ENCODE measurements at regions not wholly inside any gene's neighbourhood (a gene's known extent, or its start where the extent isn't known, plus 50 kb on each side); places are given as distances from the start of the nearest gene placed in this dataset.

DNA sequence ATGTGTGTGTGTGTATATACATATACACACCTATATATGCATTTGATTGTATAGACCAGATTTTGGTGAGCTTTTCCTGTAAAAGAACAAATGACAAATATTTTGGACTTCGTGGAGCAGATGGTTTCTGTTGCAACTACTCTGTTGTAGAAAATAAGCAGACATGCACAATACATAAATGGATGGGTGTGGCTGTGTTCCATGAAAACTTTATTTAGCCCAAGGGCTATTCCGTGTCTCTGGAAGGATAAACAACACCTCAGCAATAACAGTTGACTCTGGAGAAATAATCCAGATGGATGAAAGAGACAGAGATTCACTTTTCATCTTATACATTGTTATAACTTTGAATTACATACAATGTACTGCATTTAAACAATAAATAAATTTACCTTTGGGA, 441.4 kb downstream of the CNTN3 start:
- H3K9me3 ChIP-seq, result no peaks in the 10 kb centered on the region
- Mint-ChIP-seq H3K27me3 (no peaks in the 10 kb centered on the region), H3K27ac (no peak overlapping the region), H3K4me3 (no peak overlapping the region), H3K4me1 (no peaks in the 10 kb centered on the region), H3K36me3 (no peaks in the 10 kb centered on the region), H3K9me3 (peaks cover 7 to 21% (median 20%) of the 10 kb centered on the region in 3 donors)
- H3K36me3 ChIP-seq (ENCODE audit: control insufficient read depth in 2 of 2, extremely low read depth in 1 of 2, insufficient read depth in 1 of 2, low read length in 1 of 2), result no peaks in the 10 kb centered on the region
- POLR2A ChIA-PET, result no interaction called here
- CTCF ChIA-PET, result no interaction called here
- H3K27me3 ChIP-seq (replicated peaks in 1 of 2; ENCODE audit: control insufficient read depth in 2 of 2, extremely low read depth in 1 of 2, insufficient read depth in 2 of 2, low read length in 1 of 2), result no peaks in the 10 kb centered on the region
- ATAC-seq (replicated peaks in 1 of 4) (no peak), DNase-seq (no peak)
- no peaks in the 10 kb centered on the region for H3K4me1 ChIP-seq (ENCODE audit: control insufficient read depth in 1 of 2, extremely low read depth in 1 of 2, insufficient read depth in 2 of 2, low read length in 2 of 2)
- no CpG with 5 or more reads among the region's 2 CpGs for WGBS (ENCODE audit: insufficient coverage)
- H3K27ac ChIP-seq (ENCODE audit: low read length), result no peak overlapping the region
- no peak overlapping the region for H3K4me3 ChIP-seq (ENCODE audit: control insufficient read depth in 1 of 2, extremely low read depth in 1 of 2, low read length in 1 of 2)

- CTCF ChIA-PET, result no interaction called here
- 71% methylated on average over 1 of the region's 1 CpG for WGBS (ENCODE audit: insufficient coverage)
- no peaks in the 10 kb centered on the region for H3K27me3 Mint-ChIP-seq
- POLR2A ChIA-PET, result no interaction called here
- Histone ChIP-seq H3K4me1 (ENCODE audit: control insufficient read depth in 1 of 2, extremely low read depth in 1 of 2, insufficient read depth in 2 of 2, low read length in 2 of 2) (no peaks in the 10 kb centered on the region), H3K27ac (ENCODE audit: low read length) (no peak overlapping the region), H3K9me3 (no peaks in the 10 kb centered on the region), H3K27me3 (replicated peaks in 1 of 2; ENCODE audit: control insufficient read depth in 2 of 2, extremely low read depth in 1 of 2, insufficient read depth in 2 of 2, low read length in 1 of 2) (no peaks in the 10 kb centered on the region), H3K36me3 (ENCODE audit: control insufficient read depth in 2 of 2, extremely low read depth in 1 of 2, insufficient read depth in 1 of 2, low read length in 1 of 2) (no peaks in the 10 kb centered on the region), H3K4me3 (ENCODE audit: control insufficient read depth in 1 of 2, extremely low read depth in 1 of 2, low read length in 1 of 2) (no peak overlapping the region)
- no peak overlapping the region for H3K4me3 Mint-ChIP-seq
- no peak overlapping the region for H3K27ac Mint-ChIP-seq
- no peaks in the 10 kb centered on the region for H3K4me1 Mint-ChIP-seq
- peaks cover 9 to 26% (median 14%) of the 10 kb centered on the region in 3 donors for H3K9me3 Mint-ChIP-seq
- no peak for ATAC-seq (replicated peaks in 1 of 4)
- DNase-seq, result no peak
- H3K36me3 Mint-ChIP-seq, result no peaks in the 10 kb centered on the region
These were observed 446.5 kb downstream of the CNTN3 start for GRCh38 chr3:74167926-74168325.

DNA sequence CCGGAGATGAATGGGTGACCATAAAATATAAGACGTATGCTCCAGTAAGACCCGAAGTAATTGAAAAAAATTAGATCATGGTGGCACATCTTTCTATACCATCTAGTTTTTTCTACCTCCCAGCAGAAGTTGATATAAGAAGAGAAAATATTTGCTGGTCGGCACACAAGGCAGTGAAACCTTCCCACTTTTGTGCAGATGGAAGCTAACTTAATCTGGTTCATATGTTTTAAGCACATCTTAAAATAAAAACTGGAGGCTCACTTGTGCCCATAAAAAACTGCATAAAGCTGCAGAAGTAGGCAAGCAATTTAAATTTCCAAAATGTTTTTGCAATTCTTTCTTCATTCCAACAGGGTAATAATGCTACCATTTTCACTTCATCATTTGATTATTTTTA, 449.2 kb downstream of the CNTN3 start:
- H3K27ac Mint-ChIP-seq, result no peak overlapping the region
- ChIA-PET POLR2A (no interaction called here), CTCF (no interaction called here)
- Histone ChIP-seq H3K4me1 (ENCODE audit: control insufficient read depth in 1 of 2, extremely low read depth in 1 of 2, insufficient read depth in 2 of 2, low read length in 2 of 2) (no peaks in the 10 kb centered on the region), H3K27me3 (replicated peaks in 1 of 2; ENCODE audit: control insufficient read depth in 2 of 2, extremely low read depth in 1 of 2, insufficient read depth in 2 of 2, low read length in 1 of 2) (no peaks in the 10 kb centered on the region), H3K9me3 (no peaks in the 10 kb centered on the region), H3K36me3 (ENCODE audit: control insufficient read depth in 2 of 2, extremely low read depth in 1 of 2, insufficient read depth in 1 of 2, low read length in 1 of 2) (no peaks in the 10 kb centered on the region), H3K27ac (ENCODE audit: low read length) (no peak overlapping the region), H3K4me3 (ENCODE audit: control insufficient read depth in 1 of 2, extremely low read depth in 1 of 2, low read length in 1 of 2) (no peak overlapping the region)
- no peaks in the 10 kb centered on the region for H3K27me3 Mint-ChIP-seq
- no peak overlapping the region for H3K4me3 Mint-ChIP-seq
- H3K9me3 Mint-ChIP-seq, result peaks cover 18 to 43% (median 20%) of the 10 kb centered on the region in 3 donors
- H3K36me3 Mint-ChIP-seq, result no peaks in the 10 kb centered on the region
- ATAC-seq (replicated peaks in 1 of 4) (no peak), DNase-seq (no peak)
- H3K4me1 Mint-ChIP-seq, result no peaks in the 10 kb centered on the region
- no CpG with 5 or more reads among the region's 4 CpGs for WGBS (ENCODE audit: insufficient coverage)

GRCh38 chr3:74149466-74149865, 465.0 kb downstream of the CNTN3 start:
- H3K36me3 ChIP-seq (ENCODE audit: control insufficient read depth in 2 of 2, extremely low read depth in 1 of 2, insufficient read depth in 1 of 2, low read length in 1 of 2), result no peaks in the 10 kb centered on the region
- no peaks in the 10 kb centered on the region for H3K27me3 ChIP-seq (replicated peaks in 1 of 2; ENCODE audit: control insufficient read depth in 2 of 2, extremely low read depth in 1 of 2, insufficient read depth in 2 of 2, low read length in 1 of 2)
- ATAC-seq (replicated peaks in 1 of 4), result no peak
- Mint-ChIP-seq H3K36me3 (no peaks in the 10 kb centered on the region), H3K9me3 (peaks cover 20 to 28% (median 21%) of the 10 kb centered on the region in 3 donors), H3K4me1 (no peaks in the 10 kb centered on the region), H3K4me3 (no peak overlapping the region), H3K27me3 (no peaks in the 10 kb centered on the region), H3K27ac (no peak overlapping the region)
- POLR2A ChIA-PET, result no interaction called here
- CTCF ChIA-PET, result no interaction called here
- H3K4me1 ChIP-seq (ENCODE audit: control insufficient read depth in 1 of 2, extremely low read depth in 1 of 2, insufficient read depth in 2 of 2, low read length in 2 of 2), result no peaks in the 10 kb centered on the region
- H3K9me3 ChIP-seq, result no peaks in the 10 kb centered on the region
- no peak overlapping the region for H3K4me3 ChIP-seq (ENCODE audit: control insufficient read depth in 1 of 2, extremely low read depth in 1 of 2, low read length in 1 of 2)
- DNase-seq, result no peak
- no peak overlapping the region for H3K27ac ChIP-seq (ENCODE audit: low read length)

DNA sequence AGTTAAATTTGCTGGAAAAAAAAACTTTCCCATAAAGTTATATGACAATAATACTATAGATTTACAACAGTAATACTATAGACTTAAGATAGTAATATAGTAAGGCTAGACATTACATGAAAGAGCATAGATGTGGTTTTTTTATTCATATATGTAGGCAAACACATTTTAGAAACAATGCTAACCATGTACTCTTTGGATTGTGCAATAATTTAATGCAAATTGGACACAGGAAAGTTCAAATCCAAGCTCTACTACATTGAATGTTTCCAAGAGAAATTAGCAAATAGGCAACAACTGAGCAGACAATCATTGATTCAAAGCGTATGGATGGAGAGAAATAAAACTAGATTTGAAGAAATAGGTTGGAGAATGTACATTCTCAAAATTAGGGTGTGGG, 469.2 kb downstream of the CNTN3 start:
- 40% methylated on average over 1 of the region's 1 CpG for WGBS (ENCODE audit: insufficient coverage)
- ChIA-PET POLR2A (no interaction called here), CTCF (no interaction called here)

GRCh38 chr3:74139648-74140047, 474.8 kb downstream of the CNTN3 start:
- no peak overlapping the region for H3K27ac ChIP-seq (ENCODE audit: low read length)
- ChIA-PET POLR2A (no interaction called here), CTCF (no interaction called here)
- no peak for ATAC-seq (replicated peaks in 1 of 4)
- no peaks in the 10 kb centered on the region for H3K36me3 ChIP-seq (ENCODE audit: control insufficient read depth in 2 of 2, extremely low read depth in 1 of 2, insufficient read depth in 1 of 2, low read length in 1 of 2)
- no peak for DNase-seq
- Mint-ChIP-seq H3K27me3 (no peaks in the 10 kb centered on the region), H3K4me3 (no peak overlapping the region), H3K27ac (no peak overlapping the region), H3K36me3 (no peaks in the 10 kb centered on the region), H3K9me3 (peaks cover 7 to 14% (median 7%) of the 10 kb centered on the region in 3 donors), H3K4me1 (no peaks in the 10 kb centered on the region)
- H3K4me1 ChIP-seq (ENCODE audit: control insufficient read depth in 1 of 2, extremely low read depth in 1 of 2, insufficient read depth in 2 of 2, low read length in 2 of 2), result no peaks in the 10 kb centered on the region
- H3K4me3 ChIP-seq (ENCODE audit: control insufficient read depth in 1 of 2, extremely low read depth in 1 of 2, low read length in 1 of 2), result no peak overlapping the region
- WGBS (ENCODE audit: insufficient coverage), result no CpG with 5 or more reads among the region's 3 CpGs
- H3K9me3 ChIP-seq, result no peaks in the 10 kb centered on the region
- H3K27me3 ChIP-seq (replicated peaks in 1 of 2; ENCODE audit: control insufficient read depth in 2 of 2, extremely low read depth in 1 of 2, insufficient read depth in 2 of 2, low read length in 1 of 2), result no peaks in the 10 kb centered on the region

More for the DNA sequence above, 469.2 kb downstream of the CNTN3 start:
- H3K4me1 ChIP-seq (ENCODE audit: control insufficient read depth in 1 of 2, extremely low read depth in 1 of 2, insufficient read depth in 2 of 2, low read length in 2 of 2), result no peaks in the 10 kb centered on the region
- DNase-seq (no peak), ATAC-seq (replicated peaks in 1 of 4) (no peak)
- Mint-ChIP-seq H3K27me3 (no peaks in the 10 kb centered on the region), H3K9me3 (peaks cover 6 to 16% (median 15%) of the 10 kb centered on the region in 3 donors), H3K4me3 (no peak overlapping the region), H3K27ac (no peak overlapping the region), H3K4me1 (no peaks in the 10 kb centered on the region), H3K36me3 (no peaks in the 10 kb centered on the region)
- H3K36me3 ChIP-seq (ENCODE audit: control insufficient read depth in 2 of 2, extremely low read depth in 1 of 2, insufficient read depth in 1 of 2, low read length in 1 of 2), result no peaks in the 10 kb centered on the region
- H3K4me3 ChIP-seq (ENCODE audit: control insufficient read depth in 1 of 2, extremely low read depth in 1 of 2, low read length in 1 of 2), result no peak overlapping the region
- no peaks in the 10 kb centered on the region for H3K27me3 ChIP-seq (replicated peaks in 1 of 2; ENCODE audit: control insufficient read depth in 2 of 2, extremely low read depth in 1 of 2, insufficient read depth in 2 of 2, low read length in 1 of 2)
- no peak overlapping the region for H3K27ac ChIP-seq (ENCODE audit: low read length)
- H3K9me3 ChIP-seq, result no peaks in the 10 kb centered on the region

GRCh38 chr3:74137790-74138189, 476.7 kb downstream of the CNTN3 start:
- Mint-ChIP-seq H3K27ac (no peak overlapping the region), H3K9me3 (peaks cover 3 to 22% (median 12%) of the 10 kb centered on the region in 3 donors), H3K4me1 (no peaks in the 10 kb centered on the region), H3K27me3 (no peaks in the 10 kb centered on the region), H3K36me3 (no peaks in the 10 kb centered on the region), H3K4me3 (no peak overlapping the region)
- Histone ChIP-seq H3K36me3 (ENCODE audit: control insufficient read depth in 2 of 2, extremely low read depth in 1 of 2, insufficient read depth in 1 of 2, low read length in 1 of 2) (no peaks in the 10 kb centered on the region), H3K9me3 (no peaks in the 10 kb centered on the region), H3K4me3 (ENCODE audit: control insufficient read depth in 1 of 2, extremely low read depth in 1 of 2, low read length in 1 of 2) (no peak overlapping the region), H3K27ac (ENCODE audit: low read length) (no peak overlapping the region), H3K27me3 (replicated peaks in 1 of 2; ENCODE audit: control insufficient read depth in 2 of 2, extremely low read depth in 1 of 2, insufficient read depth in 2 of 2, low read length in 1 of 2) (no peaks in the 10 kb centered on the region), H3K4me1 (ENCODE audit: control insufficient read depth in 1 of 2, extremely low read depth in 1 of 2, insufficient read depth in 2 of 2, low read length in 2 of 2) (no peaks in the 10 kb centered on the region)
- ChIA-PET CTCF (interaction anchor here in 1 of 2 donors (0.6 kb wide), 1 partner anchor 581 kb away, joined by 14 read pairs; no protein-coding TSS in a partner anchor), POLR2A (no interaction called here)
- DNase-seq (no peak), ATAC-seq (replicated peaks in 1 of 4) (no peak)
